ENCODE measurements at regions not wholly inside any gene's neighbourhood (a gene's known extent, or its start where the extent isn't known, plus 50 kb on each side); places are given as distances from the start of the nearest gene placed in this dataset.

DNA sequence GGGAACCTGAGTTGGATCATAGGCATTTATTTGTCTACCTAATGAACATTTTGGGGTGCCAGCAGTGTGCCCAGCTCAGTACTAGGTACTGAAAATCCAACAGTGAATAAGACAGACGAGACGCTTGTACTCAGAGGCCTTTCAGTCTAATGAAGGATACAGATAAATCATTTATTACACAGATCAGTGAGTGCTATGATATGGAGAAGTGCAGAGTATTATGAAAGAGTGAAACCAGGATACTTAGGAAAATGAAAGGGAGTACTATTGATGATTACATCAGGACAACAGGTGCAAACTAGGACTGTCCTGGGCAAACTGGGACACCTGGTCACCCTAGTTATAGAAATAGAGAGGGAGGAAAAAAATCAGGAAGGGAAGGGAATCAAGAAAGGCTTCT is 207.5 kb upstream of the NCAM1 start:
- DNase-seq (ENCODE audit: low read depth): no peak

DNA sequence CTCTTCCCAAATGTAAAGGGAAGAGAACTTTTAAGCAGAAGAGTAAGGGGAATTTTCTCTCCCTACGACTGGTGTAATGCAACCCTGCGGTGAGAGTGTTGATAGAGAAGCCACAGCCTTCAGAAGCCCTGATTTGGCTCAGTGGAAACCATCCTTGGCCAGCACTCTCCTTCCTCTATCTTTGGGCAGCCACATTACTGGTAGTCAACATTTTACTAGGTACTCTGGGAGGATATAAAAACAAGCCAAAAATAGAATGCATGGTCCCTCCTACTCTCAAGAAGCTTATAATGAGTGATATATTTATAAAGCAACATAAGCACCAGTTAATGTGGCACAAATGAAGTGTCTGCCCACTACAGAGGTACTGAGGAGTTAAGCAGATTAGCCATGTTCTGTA is 201.8 kb upstream of the NCAM1 start:
- DNase-seq (ENCODE audit: low read depth): no peak
- TF ChIP-seq, protein P1, sequence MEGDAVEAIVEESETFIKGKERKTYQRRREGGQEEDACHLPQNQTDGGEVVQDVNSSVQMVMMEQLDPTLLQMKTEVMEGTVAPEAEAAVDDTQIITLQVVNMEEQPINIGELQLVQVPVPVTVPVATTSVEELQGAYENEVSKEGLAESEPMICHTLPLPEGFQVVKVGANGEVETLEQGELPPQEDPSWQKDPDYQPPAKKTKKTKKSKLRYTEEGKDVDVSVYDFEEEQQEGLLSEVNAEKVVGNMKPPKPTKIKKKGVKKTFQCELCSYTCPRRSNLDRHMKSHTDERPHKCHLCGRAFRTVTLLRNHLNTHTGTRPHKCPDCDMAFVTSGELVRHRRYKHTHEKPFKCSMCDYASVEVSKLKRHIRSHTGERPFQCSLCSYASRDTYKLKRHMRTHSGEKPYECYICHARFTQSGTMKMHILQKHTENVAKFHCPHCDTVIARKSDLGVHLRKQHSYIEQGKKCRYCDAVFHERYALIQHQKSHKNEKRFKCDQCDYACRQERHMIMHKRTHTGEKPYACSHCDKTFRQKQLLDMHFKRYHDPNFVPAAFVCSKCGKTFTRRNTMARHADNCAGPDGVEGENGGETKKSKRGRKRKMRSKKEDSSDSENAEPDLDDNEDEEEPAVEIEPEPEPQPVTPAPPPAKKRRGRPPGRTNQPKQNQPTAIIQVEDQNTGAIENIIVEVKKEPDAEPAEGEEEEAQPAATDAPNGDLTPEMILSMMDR (IDR thresholded peaks at IDR 0.05; ENCODE audit: insufficient read depth, low read length): no peak
- H3K4me3 ChIP-seq (ENCODE audit: low read depth, low read length): no peak overlapping the region

More for the DNA sequence above, 207.5 kb upstream of the NCAM1 start:
- no peak overlapping the region for H3K4me3 ChIP-seq (ENCODE audit: low read depth, low read length)
- TF ChIP-seq, protein P1 (IDR thresholded peaks at IDR 0.05; ENCODE audit: insufficient read depth, low read length): no peak

DNA sequence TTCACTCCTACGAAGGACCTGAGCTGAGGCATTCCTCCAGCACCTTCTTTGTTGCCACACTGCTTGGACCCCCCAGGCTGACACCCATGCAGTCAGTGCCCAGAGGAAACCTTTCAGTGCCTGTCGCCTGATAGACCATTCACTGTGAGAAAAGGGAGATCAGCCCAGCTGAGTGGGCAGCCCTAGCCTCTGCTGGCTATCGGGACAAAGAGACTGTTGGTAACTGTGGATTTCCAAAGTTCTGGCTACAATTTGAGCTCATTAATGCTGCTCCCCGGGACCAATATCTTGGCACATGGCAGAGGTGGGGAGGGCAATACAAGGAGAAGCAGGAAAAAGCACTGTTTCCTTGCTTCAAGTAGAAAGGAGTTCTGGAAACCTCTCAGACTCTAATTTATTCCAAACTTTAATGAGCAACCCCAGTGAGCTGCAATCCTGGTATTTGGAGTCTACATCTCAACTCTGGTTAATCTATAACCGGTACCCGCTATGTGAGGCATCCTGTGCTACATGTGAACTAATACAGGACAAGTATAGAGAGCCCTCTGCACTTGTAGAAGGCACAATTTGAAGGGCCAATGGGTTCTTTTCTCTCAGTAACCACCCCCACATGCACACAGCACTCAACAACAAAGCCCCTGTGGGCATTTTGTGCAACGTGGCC is 200.7 kb upstream of the NCAM1 start:
- DNase-seq (ENCODE audit: low read depth): no peak
- TF ChIP-seq, protein P1 (IDR thresholded peaks at IDR 0.05; ENCODE audit: insufficient read depth, low read length): no peak

DNA sequence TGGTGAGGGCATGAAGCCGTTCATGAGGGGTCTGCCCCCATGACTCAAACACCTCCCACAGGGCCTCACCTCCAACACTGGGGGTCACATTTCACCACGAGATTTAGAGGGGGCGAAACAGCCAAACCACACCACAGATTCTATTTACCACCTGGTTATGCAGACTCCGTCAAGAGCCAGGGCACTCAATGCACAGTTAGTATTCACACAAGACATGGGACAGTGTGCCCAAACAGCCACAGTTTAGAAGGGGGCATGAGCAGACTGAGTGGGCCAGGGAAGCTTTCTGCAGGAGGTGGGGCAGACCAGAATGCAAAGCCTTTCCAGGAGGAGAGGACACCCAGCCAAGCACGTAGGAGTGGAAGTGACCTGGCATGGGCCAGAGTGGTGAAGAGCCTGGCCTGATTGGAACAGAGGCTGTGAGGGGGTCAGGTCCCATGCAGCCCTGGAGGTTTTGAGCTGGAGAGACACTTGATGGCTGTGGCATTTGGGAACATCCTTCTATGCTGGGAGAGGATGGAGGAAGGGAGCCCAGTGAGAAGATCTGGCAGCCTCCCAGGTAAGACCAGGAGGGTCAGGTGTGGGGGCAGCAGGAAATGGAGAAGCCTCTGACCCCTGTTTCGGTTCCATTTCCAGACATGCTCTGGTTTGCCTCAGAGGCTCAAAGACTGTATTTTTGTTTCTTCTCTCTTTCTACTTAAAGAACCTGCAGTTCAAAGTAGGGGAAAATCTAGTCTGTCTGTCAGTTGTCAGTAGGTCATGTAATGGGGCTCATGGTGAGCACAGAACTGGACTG is 199.1 kb upstream of the NCAM1 start:
- no peak for DNase-seq (ENCODE audit: low read depth)
- no peak overlapping the region for H3K4me3 ChIP-seq (ENCODE audit: low read depth, low read length)
- TF ChIP-seq, protein P1 (IDR thresholded peaks at IDR 0.05; ENCODE audit: insufficient read depth, low read length): no peak

More for the DNA sequence above, 200.7 kb upstream of the NCAM1 start:
- no peak overlapping the region for H3K4me3 ChIP-seq (ENCODE audit: low read depth, low read length)

DNA sequence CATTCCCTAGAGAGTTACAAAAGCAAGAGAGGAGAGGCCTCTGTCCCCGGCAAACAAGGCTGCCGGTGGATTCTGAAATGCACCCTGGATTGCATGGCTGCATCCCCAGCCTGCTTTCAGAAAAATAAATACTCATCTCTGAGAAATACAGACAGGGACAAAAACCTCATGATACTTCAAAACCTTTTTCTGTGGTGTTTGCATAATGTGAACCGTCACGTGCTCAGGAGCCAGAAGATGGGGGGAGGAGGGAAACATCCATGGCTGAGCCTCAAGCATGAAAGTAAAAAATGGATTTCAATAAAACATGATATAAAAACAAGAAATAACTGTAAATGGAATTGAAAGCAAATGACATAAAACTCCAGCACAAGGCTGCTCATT is 198.5 kb upstream of the NCAM1 start:
- TF ChIP-seq, protein P1 (IDR thresholded peaks at IDR 0.05; ENCODE audit: insufficient read depth, low read length): no peak
- H3K4me3 ChIP-seq (ENCODE audit: low read depth, low read length): no peak overlapping the region
- no peak for DNase-seq (ENCODE audit: low read depth)

DNA sequence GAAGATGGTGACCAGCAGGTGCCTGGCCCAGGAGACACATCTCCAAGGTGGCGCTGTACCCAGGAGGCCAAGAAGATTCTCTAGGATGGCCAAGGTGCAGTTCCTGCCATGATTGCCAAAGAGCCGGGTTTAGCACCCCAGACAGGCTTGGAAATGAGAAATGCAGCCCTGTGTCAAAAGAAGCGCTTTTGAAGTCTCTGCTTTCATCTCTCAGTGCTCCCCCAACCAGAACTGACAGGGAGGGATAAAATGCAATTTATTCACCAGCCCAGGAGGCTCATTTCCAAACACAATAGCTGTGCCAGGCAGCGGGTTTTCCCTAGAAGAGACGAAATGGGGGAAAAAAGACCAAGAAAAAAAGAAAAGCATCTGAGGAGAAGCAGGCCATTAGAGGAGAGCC is 195.9 kb upstream of the NCAM1 start:
- TF ChIP-seq, protein P1 (IDR thresholded peaks at IDR 0.05; ENCODE audit: insufficient read depth, low read length): no peak
- DNase-seq (ENCODE audit: low read depth): no peak
- no peak overlapping the region for H3K4me3 ChIP-seq (ENCODE audit: low read depth, low read length)
